Heart left ventricle (tissue), 13 donors: ENCODE measurements at regions not wholly inside any gene's neighbourhood (a gene's known extent, or its start where the extent isn't known, plus 50 kb on each side); places are given as distances from the start of the nearest gene placed in this dataset.

ENCODE experiments used
- POLR2A ChIP-seq, 2 donors: fragments of 450-650 bp; IDR thresholded peaks; one replicate each; pipeline ENCODE4 v1.6.1; 2017; ENCODE audit warnings: antibody characterized with exemption in 2 of 2, mild to moderate bottlenecking in 2 of 2, moderate library complexity in 2 of 2
- TF ChIP-seq, protein P1 (sequence below), 12 donors: fragments of 200-600 bp; sonication (generic) in 4 of 12; IDR thresholded peaks; one replicate each; pipeline versions ENCODE4 v1.5.0 to v1.8.0; 2018 to 2022; ENCODE audit warnings: antibody characterized with exemption in 12 of 12, mild to moderate bottlenecking in 5 of 12
- donor health status: ischemic (EF 13 %, LVEDD 7.1; RV severe dilation, severe dysfunction).
- donor health status: DM: no; HTN: yes; CAD: no.
- donor health status: DM: no; HTN: no; CAD: no.
- donor health status: ischemic (EF 25% LVEDD 6.9; RV normal size, moderate dysfunction).
- donor health status: ischemic (EF 25% LVEDD 5.7; RV mildly dilated, moderate dysfunction).
- donor health status: ischemic (EF 35%, LVEDD 5.7; RV mildly dilated, moderate dysfunction).
- donor health status: nonischemic (EF 11% LVEDD 7.7; RV severe dilation, severe dysfunction).
- donor health status: DM: yes; HTN: yes; CAD: no.
- donor health status: PGD.
- donor health status: ischemic (EF 29% LVEDD 5.4; RV normal size, mild dysfunction).
- donor health status: nonischemic (EF 23%, LVEDD 6.1; RV moderate dilation, normal function).

DNA sequence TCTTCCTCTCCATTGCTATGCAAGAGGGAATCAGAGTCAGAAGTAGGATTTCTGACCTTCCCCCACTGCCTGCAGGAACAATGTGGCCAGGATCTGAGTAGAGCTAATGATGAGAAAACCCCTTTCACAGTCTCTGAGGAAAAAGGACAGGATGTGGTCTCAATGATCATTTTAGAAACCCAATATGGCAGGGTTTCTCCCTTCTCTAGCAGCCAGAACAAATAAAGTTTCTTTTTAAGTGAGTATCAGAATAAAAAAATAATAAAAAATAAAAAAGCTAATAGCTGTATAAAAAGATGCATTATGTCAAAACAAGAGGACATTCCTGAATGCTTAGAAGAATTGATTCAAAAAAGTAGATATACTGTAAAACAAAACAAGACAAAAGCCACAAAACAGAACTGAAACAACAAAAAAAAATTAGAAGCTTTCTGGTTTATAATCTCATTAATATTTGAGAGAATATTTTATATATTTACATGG, 1124.9 kb upstream of the ZEB2 start:
- no peak for TF ChIP-seq POLR2A (IDR thresholded peaks at IDR 0.05)
- TF ChIP-seq, protein P1, sequence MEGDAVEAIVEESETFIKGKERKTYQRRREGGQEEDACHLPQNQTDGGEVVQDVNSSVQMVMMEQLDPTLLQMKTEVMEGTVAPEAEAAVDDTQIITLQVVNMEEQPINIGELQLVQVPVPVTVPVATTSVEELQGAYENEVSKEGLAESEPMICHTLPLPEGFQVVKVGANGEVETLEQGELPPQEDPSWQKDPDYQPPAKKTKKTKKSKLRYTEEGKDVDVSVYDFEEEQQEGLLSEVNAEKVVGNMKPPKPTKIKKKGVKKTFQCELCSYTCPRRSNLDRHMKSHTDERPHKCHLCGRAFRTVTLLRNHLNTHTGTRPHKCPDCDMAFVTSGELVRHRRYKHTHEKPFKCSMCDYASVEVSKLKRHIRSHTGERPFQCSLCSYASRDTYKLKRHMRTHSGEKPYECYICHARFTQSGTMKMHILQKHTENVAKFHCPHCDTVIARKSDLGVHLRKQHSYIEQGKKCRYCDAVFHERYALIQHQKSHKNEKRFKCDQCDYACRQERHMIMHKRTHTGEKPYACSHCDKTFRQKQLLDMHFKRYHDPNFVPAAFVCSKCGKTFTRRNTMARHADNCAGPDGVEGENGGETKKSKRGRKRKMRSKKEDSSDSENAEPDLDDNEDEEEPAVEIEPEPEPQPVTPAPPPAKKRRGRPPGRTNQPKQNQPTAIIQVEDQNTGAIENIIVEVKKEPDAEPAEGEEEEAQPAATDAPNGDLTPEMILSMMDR (IDR thresholded peaks at IDR 0.05): no peak
